Middle frontal gyrus (tissue), 1 donor: ENCODE measurements at regions not wholly inside any gene's neighbourhood (a gene's known extent, or its start where the extent isn't known, plus 50 kb on each side); places are given as distances from the start of the nearest gene placed in this dataset.

Experiments used
- DNase-seq: peaks from one replicate; pipeline ENCODE4 v3.0.0-alpha.2; 2015; ENCODE audit warnings: low spot score; ENCODE audit errors: extremely low spot score

DNA sequence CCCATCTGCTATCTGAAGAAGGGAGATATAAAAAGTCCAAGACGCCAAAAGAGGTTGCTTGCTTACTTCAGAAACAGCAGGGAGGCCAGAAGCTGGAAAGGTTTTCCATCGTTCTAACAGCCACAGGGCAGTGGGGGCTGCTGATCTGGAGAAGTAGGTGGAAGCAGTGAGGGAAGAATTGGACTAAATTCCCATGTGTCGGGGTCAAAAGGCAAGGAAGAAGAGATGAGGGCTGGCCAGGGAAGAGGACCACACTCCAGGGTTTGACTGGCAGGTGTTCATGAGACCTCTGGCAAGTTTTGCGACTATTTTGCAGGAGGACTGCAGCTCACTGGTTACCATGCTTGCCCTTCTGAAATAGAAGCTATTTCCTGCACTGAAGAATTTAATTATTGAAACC is 91.0 kb downstream of the SCG2 start:
- DNase-seq = no peak

- DNase-seq = no peak
These were observed 88.2 kb downstream of the SCG2 start for GRCh38 chr2:223513771-223514455.

GRCh38 chr2:223519471-223519870 is 82.7 kb downstream of the SCG2 start:
- no peak for DNase-seq

DNA sequence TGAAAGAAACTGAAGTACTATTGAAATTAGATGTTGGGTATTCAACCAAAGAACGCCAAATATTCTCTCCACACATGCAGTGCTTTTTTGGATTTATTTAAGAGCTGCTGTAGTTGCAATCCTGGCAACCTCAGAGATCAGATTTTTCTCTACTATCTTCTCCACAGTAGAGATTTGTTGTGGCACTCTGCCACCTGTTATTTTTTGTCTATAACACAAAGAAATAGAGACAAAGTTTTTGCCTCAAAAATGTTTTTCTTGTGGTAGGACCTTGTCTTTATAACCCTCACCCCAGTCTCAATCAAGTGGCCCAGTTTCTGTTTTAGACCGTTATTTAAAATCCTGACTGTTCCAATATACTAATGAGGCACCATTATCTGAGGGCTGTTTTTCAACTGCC is 79.4 kb downstream of the SCG2 start:
- no peak for DNase-seq

DNA sequence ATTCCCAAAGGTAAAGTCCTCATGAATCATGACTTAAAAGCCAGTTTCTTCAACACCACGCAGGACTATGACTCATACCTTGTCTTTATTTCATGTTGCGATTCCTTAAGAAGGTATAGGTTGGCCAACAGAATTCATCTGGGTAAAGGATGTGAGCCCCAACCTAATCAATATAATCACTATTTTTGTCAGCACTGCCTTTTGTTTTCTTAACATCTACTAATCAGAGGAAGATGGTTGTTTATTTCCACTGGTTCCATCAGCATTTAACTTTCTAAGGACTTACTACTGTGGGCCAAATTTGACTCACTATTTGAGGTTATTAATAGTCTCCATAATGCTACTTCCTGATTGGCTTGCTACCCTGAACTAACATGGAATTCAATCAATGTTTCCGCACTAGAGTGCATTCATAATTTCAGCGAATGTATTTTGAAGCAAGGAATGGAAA is 78.6 kb downstream of the SCG2 start:
- DNase-seq = no peak

DNA sequence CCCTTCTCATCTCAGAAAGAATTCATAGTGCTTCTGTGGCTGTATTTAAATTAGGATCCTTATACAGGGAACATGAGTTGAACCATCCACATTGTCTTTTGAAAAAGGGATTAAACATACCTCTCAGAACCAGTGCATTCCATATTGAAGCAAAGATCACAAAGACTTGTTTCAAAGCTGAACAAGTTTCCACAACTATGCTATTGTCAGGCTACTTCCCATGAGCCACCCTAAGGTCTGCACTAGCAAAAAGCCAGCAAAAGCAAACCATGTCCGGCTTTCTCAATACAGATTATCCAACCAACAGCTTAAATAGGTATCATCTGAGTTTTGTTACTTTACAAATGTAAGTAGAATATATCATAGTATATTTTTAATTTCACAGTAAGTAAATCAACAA is 78.1 kb downstream of the SCG2 start:
- DNase-seq = no peak

GRCh38 chr2:223526106-223526505 is 76.1 kb downstream of the SCG2 start:
- DNase-seq = no peak

GRCh38 chr2:223528036-223528435 is 74.1 kb downstream of the SCG2 start:
- DNase-seq = peak; percentile 47

GRCh38 chr2:223529696-223530095 is 72.5 kb downstream of the SCG2 start:
- peak; percentile 38 for DNase-seq

DNA sequence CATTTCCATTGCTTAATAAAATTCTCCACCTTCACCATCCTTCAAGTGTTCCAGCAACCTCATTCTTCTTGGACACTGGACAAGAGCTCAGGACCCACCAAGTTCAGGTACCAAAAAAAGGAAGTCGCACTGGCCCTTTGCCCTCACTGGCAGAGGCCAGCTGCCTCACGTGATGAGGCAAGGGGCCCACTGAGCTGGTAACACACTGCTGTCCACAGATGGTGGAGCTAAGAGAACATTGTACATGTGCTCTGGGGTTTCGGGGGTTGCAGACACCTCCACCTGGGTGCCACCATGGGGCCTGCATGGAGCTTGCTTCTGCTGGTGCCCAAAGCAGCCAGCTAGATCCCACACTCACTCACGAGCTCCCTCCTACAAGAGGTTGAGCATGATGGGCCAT is 71.3 kb downstream of the SCG2 start:
- DNase-seq = no peak

GRCh38 chr2:223532161-223532560 is 70.0 kb downstream of the SCG2 start:
- no peak for DNase-seq

DNA sequence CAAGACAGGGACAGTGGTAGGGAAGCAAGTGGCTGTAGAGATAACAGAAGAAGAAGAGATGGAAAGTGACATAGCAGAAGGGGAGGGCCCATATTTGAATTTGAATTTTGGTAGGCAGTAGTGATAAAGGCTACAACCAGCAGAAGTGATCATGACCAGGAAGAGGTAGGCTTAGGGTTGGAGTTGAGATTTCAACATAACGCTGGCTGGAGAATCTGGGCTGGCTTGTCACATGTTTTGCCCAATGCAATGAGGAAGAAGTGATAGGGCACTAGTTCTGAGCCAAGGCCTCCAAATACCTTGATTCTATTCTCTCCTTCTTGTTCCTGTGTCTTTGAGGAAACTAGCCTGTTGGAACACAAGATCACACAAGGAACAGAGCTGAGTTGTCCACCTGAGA is 69.4 kb downstream of the SCG2 start:
- no peak for DNase-seq

DNA sequence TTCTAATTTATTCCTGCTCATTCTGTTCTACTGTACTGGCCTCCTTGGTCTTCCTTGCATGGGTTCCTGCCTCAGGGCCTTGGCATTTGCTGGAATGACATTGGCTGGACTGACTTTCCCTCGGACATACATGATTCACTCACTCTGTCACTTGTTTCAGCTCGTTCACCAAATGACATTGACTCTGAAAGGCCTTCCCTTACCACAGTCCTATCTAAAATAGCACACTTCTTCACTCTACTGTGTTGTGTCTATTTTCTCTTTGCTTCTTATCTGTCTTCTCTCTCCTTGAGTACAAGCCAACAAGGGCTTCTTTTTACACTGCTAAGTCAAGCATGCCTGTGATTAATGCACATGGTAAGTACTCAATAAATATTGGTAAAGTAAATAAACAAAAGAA is 65.6 kb downstream of the SCG2 start:
- no peak for DNase-seq

GRCh38 chr2:223537115-223537514 is 65.0 kb downstream of the SCG2 start:
- no peak for DNase-seq

GRCh38 chr2:223537651-223538601 is 64.2 kb downstream of the SCG2 start:
- no peak for DNase-seq

GRCh38 chr2:223538920-223539440 is 63.2 kb downstream of the SCG2 start:
- DNase-seq = peak; percentile 13

GRCh38 chr2:223541546-223541945 is 60.6 kb downstream of the SCG2 start:
- DNase-seq = no peak

DNA sequence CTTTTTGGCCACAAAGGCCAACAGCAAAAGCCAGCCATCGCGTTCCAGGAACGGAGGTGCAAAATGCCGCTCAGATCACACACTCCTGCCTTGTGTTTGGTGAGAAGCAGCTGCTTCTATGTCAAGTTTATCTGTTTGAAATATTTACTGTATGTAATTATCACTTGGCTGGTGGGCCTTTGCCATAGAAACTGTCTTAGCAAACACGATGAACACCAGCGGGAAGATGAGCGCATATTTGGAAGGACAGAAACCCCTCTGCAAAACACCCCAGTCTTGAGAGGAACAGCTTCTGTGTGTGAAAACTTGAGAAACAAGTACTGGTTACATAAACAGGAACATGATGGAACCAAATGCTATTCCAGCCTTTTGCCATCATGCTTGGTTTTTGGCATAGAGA is 59.7 kb downstream of the SCG2 start:
- no peak for DNase-seq

GRCh38 chr2:223545406-223545805 is 56.8 kb downstream of the SCG2 start:
- no peak for DNase-seq

GRCh38 chr2:223545830-223546229 is 56.3 kb downstream of the SCG2 start:
- DNase-seq = no peak
